ENCODE measurements at regions not wholly inside any gene's neighbourhood (a gene's known extent, or its start where the extent isn't known, plus 50 kb on each side); places are given as distances from the start of the nearest gene placed in this dataset.
"Not testable (repeated sequence)": the region's sequence is repeated elsewhere in the genome, so short reads cannot be mapped to it uniquely, and the experiment has no call there.

DNA sequence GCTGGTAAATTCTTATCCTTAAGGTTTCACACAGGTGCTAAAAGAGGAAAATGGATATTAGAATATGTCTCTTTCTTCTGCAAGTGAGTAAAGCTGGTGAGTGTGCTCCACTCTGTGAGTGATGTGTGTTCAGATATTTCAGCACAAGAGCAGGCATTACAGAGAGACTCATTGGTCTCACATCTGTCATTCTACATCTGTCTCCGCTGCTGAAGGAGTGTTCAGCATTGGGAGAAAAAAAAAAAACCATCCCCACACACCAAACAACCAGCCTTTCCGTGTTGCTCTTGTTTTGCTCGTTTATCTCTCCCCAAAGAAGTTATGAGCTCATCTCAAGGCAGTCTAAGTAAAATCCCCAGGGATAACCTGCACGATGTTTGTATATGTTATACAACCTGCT is 283.9 kb upstream of the SPHKAP start:
- Histone ChIP-seq H3K4me1 (ENCODE audit: control insufficient read depth, insufficient read depth, low read length) (no peaks in the 10 kb centered on the region), H3K27me3 (ENCODE audit: control insufficient read depth, insufficient read depth) (no peaks in the 10 kb centered on the region), H3K9me3 (ENCODE audit: control insufficient read depth, low read length) (no peaks in the 10 kb centered on the region), H3K4me3 (ENCODE audit: low read length) (no peak overlapping the region), H3K27ac (ENCODE audit: low read length) (no peak overlapping the region)
- DNase-seq (no peak), ATAC-seq (no peak)
- intact Hi-C loops (cut with DNase I): loop anchor here in 1 of 4 donors (2.0 kb wide), 1 partner anchor 15 kb away; no protein-coding TSS in a partner anchor
- 49% methylated on average over 4 of the region's 4 CpGs for WGBS

DNA sequence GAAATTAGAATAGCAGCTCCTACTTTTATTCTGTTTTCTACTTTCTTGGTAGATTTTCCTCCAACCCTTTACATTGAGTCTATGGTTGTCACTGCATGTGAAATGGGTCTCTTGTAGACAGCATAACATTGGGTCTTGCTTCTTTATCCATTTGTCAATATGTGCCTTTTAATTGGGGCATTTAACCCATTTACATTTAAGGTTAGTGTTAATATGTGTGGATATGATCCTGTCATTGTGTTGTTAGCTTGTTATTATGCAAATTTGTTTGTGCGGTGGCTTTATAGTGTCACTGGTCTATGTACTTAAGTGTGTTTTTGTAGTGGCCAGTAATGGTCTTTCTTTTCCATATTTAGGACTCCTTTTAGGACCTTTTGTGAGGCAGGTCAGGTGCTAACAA is 276.9 kb upstream of the SPHKAP start:
- DNase-seq (no peak), ATAC-seq (no peak)
- no peaks in the 10 kb centered on the region for H3K9me3 ChIP-seq (ENCODE audit: control insufficient read depth, low read length)
- intact Hi-C loops (cut with DNase I): no loop called here
- H3K4me1 ChIP-seq (ENCODE audit: control insufficient read depth, insufficient read depth, low read length): no peaks in the 10 kb centered on the region
- no peaks in the 10 kb centered on the region for H3K27me3 ChIP-seq (ENCODE audit: control insufficient read depth, insufficient read depth)
- 93% methylated on average over 1 of the region's 1 CpG for WGBS
- no peak overlapping the region for H3K27ac ChIP-seq (ENCODE audit: low read length)
- no peak overlapping the region for H3K4me3 ChIP-seq (ENCODE audit: low read length)

DNA sequence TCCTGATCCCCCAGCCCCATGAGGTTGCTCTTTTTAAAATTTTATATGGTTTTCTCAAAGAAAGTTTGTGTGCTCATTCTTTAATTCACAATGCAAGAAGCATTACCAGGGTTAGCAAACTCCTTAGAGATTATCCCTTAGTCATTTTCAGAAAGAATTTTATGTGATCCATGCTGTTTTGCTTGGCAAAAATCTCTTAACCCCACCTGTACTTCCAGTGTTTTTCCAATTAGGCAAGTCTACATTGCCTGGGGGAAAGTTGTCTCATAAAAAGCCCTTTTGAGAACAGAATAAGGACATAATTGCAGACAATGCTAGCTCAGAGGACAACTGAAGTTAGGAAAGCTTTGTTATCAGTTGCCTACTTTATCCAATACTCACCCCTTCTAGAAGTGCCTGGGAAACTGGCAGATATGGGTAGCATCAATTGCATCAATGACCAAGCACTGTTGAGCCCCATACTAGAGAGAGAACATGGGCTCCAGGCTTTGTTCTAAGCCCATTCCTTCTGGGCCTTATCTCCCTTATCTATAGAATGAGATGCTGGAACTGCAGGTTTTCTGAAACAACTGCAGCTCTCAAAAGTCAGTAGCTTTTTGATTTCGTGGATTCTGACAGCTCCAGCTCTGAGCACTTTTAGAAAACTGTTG is 265.9 kb upstream of the SPHKAP start:
- H3K4me1 ChIP-seq (ENCODE audit: control insufficient read depth, insufficient read depth, low read length): no peaks in the 10 kb centered on the region
- no peaks in the 10 kb centered on the region for H3K9me3 ChIP-seq (ENCODE audit: control insufficient read depth, low read length)
- no peak overlapping the region for H3K4me3 ChIP-seq (ENCODE audit: low read length)
- no peak overlapping the region for H3K27ac ChIP-seq (ENCODE audit: low read length)
- 47% methylated on average over 1 of the region's 1 CpG for WGBS
- no peak for ATAC-seq
- H3K27me3 ChIP-seq (ENCODE audit: control insufficient read depth, insufficient read depth): no peaks in the 10 kb centered on the region
- intact Hi-C loops (cut with DNase I): no loop called here
- no peak for DNase-seq

DNA sequence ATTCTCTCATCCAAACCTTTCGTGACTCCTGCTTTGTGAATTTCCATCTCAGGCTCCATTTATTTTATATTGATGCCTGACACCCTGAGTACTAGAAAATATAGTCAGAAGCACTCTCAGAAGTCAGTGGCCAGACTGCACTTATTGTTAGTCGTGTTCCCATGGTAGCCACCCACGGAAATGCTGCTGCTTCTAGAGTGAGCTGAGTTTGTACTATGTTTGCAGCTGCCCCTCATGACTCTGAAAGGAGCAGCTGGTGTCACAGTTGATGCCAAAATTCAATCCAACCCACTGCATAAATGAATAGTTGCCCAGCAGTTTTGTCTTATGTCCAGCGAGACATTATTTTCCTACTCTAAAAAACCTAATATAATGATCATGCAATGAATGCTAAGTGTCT is 265.2 kb upstream of the SPHKAP start:
- Histone ChIP-seq H3K4me3 (ENCODE audit: low read length) (no peak overlapping the region), H3K9me3 (ENCODE audit: control insufficient read depth, low read length) (no peaks in the 10 kb centered on the region), H3K27ac (ENCODE audit: low read length) (no peak overlapping the region), H3K4me1 (ENCODE audit: control insufficient read depth, insufficient read depth, low read length) (no peaks in the 10 kb centered on the region), H3K27me3 (ENCODE audit: control insufficient read depth, insufficient read depth) (no peaks in the 10 kb centered on the region)
- no peak for ATAC-seq
- DNase-seq: no peak
- WGBS: 58% methylated on average over 4 of the region's 4 CpGs
- intact Hi-C loops (cut with DNase I): no loop called here

DNA sequence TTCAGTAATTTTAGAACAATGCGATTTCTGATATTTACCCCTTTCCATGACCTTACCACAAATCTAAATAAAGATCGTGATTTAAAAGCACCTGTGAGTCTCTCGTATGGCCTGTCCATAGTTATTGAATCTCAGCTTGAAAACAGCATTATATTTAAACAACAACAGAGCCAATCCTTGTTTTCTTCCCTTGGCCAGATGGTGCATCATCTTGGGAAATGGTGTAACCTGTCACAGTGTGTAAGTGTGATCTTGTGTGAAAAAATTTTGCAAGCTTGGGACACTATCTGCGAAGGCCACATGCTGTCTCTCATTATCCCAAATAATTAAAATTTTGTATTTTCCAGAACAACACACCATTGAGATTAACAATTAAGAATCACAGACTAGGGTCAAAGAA is 262.7 kb upstream of the SPHKAP start:
- no peak overlapping the region for H3K27ac ChIP-seq (ENCODE audit: low read length)
- 85% methylated on average over 4 of the region's 4 CpGs for whole genome bisulfite sequencing
- intact Hi-C loops (cut with DNase I): no loop called here
- no peak overlapping the region for H3K4me3 ChIP-seq (ENCODE audit: low read length)
- H3K4me1 ChIP-seq (ENCODE audit: control insufficient read depth, insufficient read depth, low read length): no peaks in the 10 kb centered on the region
- H3K27me3 ChIP-seq (ENCODE audit: control insufficient read depth, insufficient read depth): no peaks in the 10 kb centered on the region
- DNase-seq: no peak
- no peak for ATAC-seq
- H3K9me3 ChIP-seq (ENCODE audit: control insufficient read depth, low read length): no peaks in the 10 kb centered on the region

DNA sequence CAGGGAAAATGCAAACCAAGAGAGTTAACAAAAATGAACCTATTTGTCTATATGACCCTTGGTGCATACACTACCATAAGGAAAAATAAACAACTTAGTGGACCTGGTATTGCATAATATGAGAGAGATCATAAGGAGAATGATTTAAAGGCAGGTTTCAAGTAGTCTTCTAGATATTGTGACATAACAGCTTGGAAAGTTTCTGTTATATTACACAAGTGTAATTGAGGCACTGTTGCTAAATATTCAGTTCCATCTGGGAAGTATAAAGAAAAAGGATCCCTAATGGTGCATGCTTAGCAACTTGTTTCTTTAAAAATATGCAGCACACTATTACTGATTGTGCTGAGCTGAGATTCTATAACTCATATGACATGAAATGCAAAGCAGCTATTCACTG is 252.2 kb upstream of the SPHKAP start:
- no peaks in the 10 kb centered on the region for H3K27me3 ChIP-seq (ENCODE audit: control insufficient read depth, insufficient read depth)
- DNase-seq: no peak
- intact Hi-C loops (cut with DNase I): no loop called here
- H3K27ac ChIP-seq (ENCODE audit: low read length): no peak overlapping the region
- ATAC-seq: no peak
- H3K9me3 ChIP-seq (ENCODE audit: control insufficient read depth, low read length): no peaks in the 10 kb centered on the region
- no peak overlapping the region for H3K4me3 ChIP-seq (ENCODE audit: low read length)
- no peaks in the 10 kb centered on the region for H3K4me1 ChIP-seq (ENCODE audit: control insufficient read depth, insufficient read depth, low read length)

DNA sequence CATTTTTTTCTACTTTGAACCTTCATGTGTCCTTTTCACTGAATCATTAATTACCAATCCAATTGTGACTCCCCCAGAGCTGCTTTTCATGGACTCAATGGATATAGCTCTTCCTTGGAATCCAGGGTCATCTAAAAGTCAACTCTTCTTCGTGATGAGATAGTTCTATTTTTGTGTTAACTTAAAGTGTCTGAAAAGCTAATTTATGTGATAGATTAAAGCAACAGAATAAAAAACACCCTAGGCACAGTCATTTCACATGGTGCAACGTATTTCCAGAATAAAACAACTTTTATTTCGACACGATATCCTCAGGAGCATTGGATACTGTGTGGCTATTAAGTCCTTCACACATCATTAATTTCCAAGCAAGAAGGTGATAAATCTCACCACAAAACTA is 250.6 kb upstream of the SPHKAP start:
- Histone ChIP-seq H3K4me3 (ENCODE audit: low read length) (no peak overlapping the region), H3K9me3 (ENCODE audit: control insufficient read depth, low read length) (no peaks in the 10 kb centered on the region), H3K27me3 (ENCODE audit: control insufficient read depth, insufficient read depth) (no peaks in the 10 kb centered on the region), H3K27ac (ENCODE audit: low read length) (no peak overlapping the region), H3K4me1 (ENCODE audit: control insufficient read depth, insufficient read depth, low read length) (peaks cover 1% of the 10 kb centered on the region)
- intact Hi-C loops (cut with DNase I): no loop called here
- ATAC-seq: no peak
- 57% methylated on average over 4 of the region's 4 CpGs for WGBS
- DNase-seq: no peak

DNA sequence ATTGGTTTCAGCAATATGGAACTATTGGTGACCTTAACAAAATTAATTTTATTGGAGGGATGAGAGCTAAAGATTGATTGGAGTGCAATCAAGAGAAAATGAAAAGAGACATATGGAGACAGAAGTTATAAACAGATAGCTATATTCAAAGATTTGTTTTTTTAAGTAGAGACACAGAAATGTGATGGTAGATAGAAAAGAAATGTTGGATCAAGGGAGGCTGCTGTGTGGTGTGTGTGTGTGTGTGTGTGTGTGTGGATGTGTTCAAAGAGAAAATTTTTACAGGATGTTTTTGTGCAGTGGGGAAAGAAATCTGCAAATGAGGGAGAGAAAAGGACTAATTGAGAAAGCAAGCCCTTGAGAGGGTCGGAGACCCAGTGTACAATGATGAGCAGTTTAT is 249.5 kb upstream of the SPHKAP start:
- DNase-seq (no peak), ATAC-seq (no peak)
- H3K4me3 ChIP-seq (ENCODE audit: low read length): no peak overlapping the region
- WGBS: 62% methylated on average over 1 of the region's 1 CpG
- H3K27me3 ChIP-seq (ENCODE audit: control insufficient read depth, insufficient read depth): no peaks in the 10 kb centered on the region
- H3K4me1 ChIP-seq (ENCODE audit: control insufficient read depth, insufficient read depth, low read length): peaks cover 3% of the 10 kb centered on the region
- intact Hi-C loops (cut with DNase I): no loop called here
- no peaks in the 10 kb centered on the region for H3K9me3 ChIP-seq (ENCODE audit: control insufficient read depth, low read length)
- H3K27ac ChIP-seq (ENCODE audit: low read length): no peak overlapping the region

DNA sequence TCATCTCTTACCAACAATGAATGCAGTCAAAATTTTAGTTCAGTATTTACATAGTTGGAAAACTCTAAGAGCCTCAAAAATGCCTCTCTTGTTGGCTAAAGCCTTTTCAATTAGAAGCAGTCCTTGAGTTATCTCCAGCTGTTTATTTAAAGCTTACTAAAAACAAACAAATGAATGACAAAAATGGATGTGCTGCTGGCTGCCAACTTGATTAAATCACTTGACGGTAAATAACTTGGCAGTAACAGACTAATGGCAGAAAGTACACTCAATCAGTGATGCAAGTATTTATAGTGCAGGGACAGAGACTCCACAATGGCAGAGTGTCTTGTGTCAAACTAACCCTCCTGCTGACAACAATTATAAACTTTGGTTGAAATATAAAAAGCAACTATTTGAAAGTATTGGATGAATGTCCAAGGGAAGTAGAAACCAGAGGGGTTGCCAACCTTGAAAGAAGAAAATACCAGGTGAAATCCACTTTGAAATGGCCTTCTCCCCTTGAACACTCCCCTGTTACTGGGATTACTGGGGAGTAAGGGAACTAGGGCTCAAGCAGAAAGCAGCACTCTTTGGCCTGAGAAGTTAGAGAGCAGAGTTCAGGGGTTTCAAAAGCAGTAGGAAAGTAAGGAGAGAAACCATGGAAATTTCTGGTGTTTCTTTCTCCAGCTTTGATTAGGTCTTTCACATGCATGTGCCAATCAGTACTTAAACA is 245.2 kb upstream of the SPHKAP start:
- H3K4me3 ChIP-seq (ENCODE audit: low read length): no peak overlapping the region
- intact Hi-C loops (cut with DNase I): no loop called here
- H3K9me3 ChIP-seq (ENCODE audit: control insufficient read depth, low read length): no peaks in the 10 kb centered on the region
- H3K27me3 ChIP-seq (ENCODE audit: control insufficient read depth, insufficient read depth): no peaks in the 10 kb centered on the region
- ATAC-seq: peak; percentile 40 to 64
- WGBS: 43% methylated on average over 1 of the region's 1 CpG
- peak overlapping the region; percentile 91 for H3K27ac ChIP-seq (ENCODE audit: low read length)
- H3K4me1 ChIP-seq (ENCODE audit: control insufficient read depth, insufficient read depth, low read length): peaks cover 3% of the 10 kb centered on the region
- DNase-seq: no peak

DNA sequence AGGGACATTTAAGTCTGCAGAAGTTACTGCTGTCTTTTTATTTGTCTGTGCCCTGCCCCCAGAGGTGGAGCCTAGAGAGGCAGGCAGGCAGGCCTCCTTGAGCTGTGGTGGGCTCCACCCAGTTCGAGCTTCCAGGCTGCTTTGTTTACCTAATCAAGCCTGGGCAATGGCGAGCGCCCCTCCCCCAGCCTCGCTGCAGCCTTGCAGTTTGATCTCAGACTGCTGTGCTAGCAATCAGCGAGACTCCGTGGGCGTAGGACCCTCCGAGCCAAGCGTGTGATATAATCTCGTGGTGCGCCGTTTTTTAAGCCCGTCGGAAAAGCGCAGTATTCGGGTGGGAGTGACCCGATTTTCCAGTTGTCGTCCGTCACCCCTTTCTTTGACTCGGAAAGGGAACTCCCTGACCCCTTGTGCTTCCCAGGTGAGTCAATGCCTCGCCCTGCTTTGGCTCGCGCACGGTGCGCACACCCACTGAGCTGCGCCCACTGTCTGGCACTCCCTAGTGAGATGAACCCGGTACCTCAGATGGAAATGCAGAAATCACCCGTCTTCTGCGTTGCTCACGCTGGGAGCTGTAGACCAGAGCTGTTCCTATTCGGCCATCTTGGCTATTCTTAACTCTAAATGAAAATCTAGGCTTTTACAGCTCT is 244.0 kb upstream of the SPHKAP start:
- ATAC-seq; H3K4me3 ChIP-seq (ENCODE audit: low read length); H3K9me3 ChIP-seq (ENCODE audit: control insufficient read depth, low read length); H3K27me3 ChIP-seq (ENCODE audit: control insufficient read depth, insufficient read depth); H3K4me1 ChIP-seq (ENCODE audit: control insufficient read depth, insufficient read depth, low read length); H3K27ac ChIP-seq (ENCODE audit: low read length); intact Hi-C loops (cut with DNase I): not testable (repeated sequence)
- WGBS: 80% methylated on average over 31 of the region's 31 CpGs
- DNase-seq: peak in 1 of 3 donors; percentile 21

DNA sequence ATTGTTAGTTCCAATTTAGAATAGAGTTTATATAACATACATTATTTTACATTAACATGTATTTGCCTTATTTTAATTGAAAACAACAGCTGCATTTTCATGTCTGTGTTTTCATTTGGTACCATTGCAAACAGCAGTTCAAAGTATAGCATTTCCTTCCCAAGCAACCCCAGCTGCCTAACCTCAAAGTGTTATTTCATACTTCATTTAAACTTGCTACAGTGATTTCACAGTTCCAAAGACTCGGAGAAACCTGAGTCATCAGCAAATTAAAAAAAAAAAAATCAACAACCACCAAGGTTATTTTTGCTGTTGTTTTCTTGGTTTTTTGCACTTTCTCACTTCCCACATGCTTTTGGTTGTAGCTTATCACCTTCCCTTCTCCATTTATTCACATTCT is 236.5 kb upstream of the SPHKAP start:
- Histone ChIP-seq H3K4me1 (ENCODE audit: control insufficient read depth, insufficient read depth, low read length) (peaks cover 1% of the 10 kb centered on the region), H3K4me3 (ENCODE audit: low read length) (no peak overlapping the region), H3K9me3 (ENCODE audit: control insufficient read depth, low read length) (no peaks in the 10 kb centered on the region), H3K27me3 (ENCODE audit: control insufficient read depth, insufficient read depth) (no peaks in the 10 kb centered on the region), H3K27ac (ENCODE audit: low read length) (no peak overlapping the region)
- DNase-seq (no peak), ATAC-seq (no peak)
- intact Hi-C loops (cut with DNase I): no loop called here
- WGBS: 22% methylated on average over 1 of the region's 1 CpG

Data from right cardiac atrium (tissue), 5 donors.